GM20000 (cell line): ENCODE measurements at regions not wholly inside any gene's neighbourhood (a gene's known extent, or its start where the extent isn't known, plus 50 kb on each side); places are given as distances from the start of the nearest gene placed in this dataset.

Source experiments
- DNase-seq: peaks from one replicate; pipeline ENCODE4 v3.0.0; 2012; ENCODE audit warnings: low spot score
- TF ChIP-seq, protein P1 (sequence below): IDR thresholded peaks from 2 replicates; pipeline ENCODE4 v1.5.1; 2012; ENCODE audit warnings: mild to moderate bottlenecking, control low read depth; ENCODE audit errors: extremely low read depth, missing control alignments

DNA sequence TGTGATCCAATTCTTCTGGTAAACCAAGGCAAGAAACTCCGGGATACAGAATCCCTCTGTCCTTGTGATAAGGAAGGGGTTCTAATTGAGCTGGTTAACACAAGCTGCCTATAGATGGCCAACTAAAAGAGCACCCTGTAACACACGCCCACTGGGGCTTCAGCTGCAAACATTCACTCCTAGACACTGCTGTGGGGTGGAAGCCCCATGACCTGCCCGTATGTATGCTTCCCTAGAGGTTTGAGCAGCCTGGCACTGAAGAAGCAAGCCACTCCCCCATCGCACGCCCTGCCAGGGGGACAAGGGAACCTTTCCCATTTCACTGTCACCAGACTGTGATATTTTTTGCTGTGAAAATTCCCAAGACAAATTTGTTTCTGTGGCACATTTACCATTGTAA is 516.9 kb upstream of the GOLIM4 start:
- TF ChIP-seq, protein P1, sequence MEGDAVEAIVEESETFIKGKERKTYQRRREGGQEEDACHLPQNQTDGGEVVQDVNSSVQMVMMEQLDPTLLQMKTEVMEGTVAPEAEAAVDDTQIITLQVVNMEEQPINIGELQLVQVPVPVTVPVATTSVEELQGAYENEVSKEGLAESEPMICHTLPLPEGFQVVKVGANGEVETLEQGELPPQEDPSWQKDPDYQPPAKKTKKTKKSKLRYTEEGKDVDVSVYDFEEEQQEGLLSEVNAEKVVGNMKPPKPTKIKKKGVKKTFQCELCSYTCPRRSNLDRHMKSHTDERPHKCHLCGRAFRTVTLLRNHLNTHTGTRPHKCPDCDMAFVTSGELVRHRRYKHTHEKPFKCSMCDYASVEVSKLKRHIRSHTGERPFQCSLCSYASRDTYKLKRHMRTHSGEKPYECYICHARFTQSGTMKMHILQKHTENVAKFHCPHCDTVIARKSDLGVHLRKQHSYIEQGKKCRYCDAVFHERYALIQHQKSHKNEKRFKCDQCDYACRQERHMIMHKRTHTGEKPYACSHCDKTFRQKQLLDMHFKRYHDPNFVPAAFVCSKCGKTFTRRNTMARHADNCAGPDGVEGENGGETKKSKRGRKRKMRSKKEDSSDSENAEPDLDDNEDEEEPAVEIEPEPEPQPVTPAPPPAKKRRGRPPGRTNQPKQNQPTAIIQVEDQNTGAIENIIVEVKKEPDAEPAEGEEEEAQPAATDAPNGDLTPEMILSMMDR = no peak
- DNase-seq = no peak

DNA sequence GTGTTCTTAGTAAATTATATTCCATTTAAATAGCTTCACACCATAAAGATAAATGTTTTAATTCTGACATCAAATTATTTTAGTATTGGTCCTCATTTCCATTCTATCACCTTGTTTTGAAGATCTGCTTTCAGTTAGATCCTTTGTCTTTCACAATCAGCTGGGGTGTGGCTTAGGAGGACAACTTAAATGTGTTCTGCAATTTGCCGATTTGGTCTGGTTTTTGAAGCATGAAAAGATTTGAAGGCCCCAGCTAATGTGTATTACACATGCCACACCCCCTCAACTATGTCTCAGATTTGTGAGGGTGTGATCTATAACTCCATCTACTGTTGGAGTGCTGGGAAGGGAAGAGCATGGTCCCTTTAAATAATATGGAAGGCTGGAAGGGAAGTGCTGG is 516.1 kb upstream of the GOLIM4 start:
- no peak for DNase-seq
- TF ChIP-seq, protein P1 = no peak

GRCh38 chr3:168608926-168609325 is 513.2 kb upstream of the GOLIM4 start:
- TF ChIP-seq, protein P1 = no peak
- DNase-seq = no peak

GRCh38 chr3:168604767-168605166 is 509.0 kb upstream of the GOLIM4 start:
- TF ChIP-seq, protein P1 = no peak
- no peak for DNase-seq

DNA sequence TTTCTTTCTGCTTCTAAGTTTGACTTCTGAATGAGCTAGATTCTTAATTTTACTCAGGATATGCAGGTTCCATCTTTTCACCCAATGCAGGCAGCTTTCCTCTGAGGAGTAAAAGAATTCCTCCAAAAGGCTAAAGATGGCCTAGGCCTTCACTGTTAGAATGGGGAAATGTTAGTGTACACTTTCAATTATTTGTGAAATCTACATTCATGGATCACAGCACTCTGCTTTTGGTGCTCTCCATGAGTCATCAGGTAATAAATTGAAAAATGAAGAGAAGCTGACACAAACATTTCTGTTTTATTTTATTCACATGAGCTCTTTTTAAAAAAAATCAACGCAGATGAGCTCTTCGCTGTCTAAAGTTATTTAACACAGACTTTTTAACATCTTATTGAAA is 502.5 kb upstream of the GOLIM4 start:
- no peak for DNase-seq
- TF ChIP-seq, protein P1 = no peak

DNA sequence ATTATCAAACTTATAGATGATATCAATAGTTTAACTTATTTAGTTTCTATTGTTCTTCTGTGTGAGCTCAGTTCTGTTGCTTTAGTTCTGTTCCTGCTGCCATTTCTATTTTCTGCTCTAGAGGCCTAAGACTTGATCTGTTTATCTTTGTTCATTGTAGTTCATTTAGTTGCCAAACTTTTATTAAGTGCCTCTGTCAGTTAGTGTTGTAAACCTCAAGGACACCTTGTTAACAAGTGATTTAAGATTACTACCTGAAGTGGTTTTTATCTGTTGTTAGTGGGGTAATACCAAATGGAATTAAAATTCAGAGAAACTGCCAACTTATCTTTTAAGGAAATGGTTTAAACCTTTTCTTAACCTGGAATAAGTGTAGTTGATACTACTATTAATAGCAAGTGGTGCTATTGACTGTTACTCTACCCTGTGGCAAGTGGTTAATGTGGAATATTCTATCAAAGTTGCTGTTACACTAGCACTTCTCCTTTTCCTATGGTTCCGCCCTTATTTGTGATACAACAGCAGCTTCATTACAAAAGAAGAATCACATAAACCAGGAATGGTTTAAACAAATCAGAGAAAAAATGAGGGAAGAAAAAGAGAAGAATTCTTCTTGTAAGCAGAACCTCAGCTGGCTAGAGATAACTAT is 500.6 kb upstream of the GOLIM4 start:
- DNase-seq = no peak
- TF ChIP-seq, protein P1 = no peak

DNA sequence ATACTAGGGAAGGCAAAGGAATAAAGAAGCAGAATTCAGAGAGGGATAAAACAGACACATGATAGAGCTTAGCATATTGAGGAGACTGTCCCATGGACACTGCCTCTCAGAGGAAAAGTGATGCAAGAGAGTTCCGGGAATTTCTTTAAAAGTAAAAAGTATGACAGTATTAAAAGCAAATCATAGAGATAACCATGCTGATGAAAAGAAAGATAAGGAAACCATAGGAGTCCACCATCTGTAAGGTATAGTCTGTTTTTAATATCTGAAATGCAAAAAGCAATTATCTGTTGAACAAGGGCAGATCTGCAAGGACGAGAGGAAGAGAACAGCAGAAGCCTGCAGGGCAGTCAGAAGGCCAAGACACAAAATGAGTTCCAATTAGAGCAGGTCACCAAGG is 495.9 kb upstream of the GOLIM4 start:
- TF ChIP-seq, protein P1 = no peak
- DNase-seq = no peak
